ENCODE measurements at regions not wholly inside any gene's neighbourhood (a gene's known extent, or its start where the extent isn't known, plus 50 kb on each side); places are given as distances from the start of the nearest gene placed in this dataset.

GRCh38 chr3:177468816-177469215 lies 271.5 kb upstream of the TBL1XR1 start:
- TF ChIP-seq CTCF (IDR thresholded peaks at IDR 0.05; ENCODE audit: low read depth, low read length, poor library complexity, severe bottlenecking) (no peak), EZH2phosphoT487 (IDR thresholded peaks at IDR 0.05; ENCODE audit: borderline replicate concordance, low read length) (no peak)
